AG09319 (cell line): ENCODE measurements at regions not wholly inside any gene's neighbourhood (a gene's known extent, or its start where the extent isn't known, plus 50 kb on each side); places are given as distances from the start of the nearest gene placed in this dataset.

ENCODE experiments used
- DNase-seq: peaks from one replicate; pipeline ENCODE4 v3.0.0-alpha.2; 2010; ENCODE audit warnings: low read depth; ENCODE audit errors: extremely low read depth
- CTCF ChIP-seq: IDR thresholded peaks from 2 replicates; pipeline ENCODE4 v1.5.1; 2011; ENCODE audit warnings: low read depth, mild to moderate bottlenecking, inconsistent platforms, low read length, moderate library complexity

GRCh38 chr6:170082531-170083187 lies 208.2 kb downstream of the DLL1 start:
- TF ChIP-seq CTCF = no peak
- DNase-seq = no peak

GRCh38 chr6:170082067-170082466 lies 208.8 kb downstream of the DLL1 start:
- no peak for DNase-seq
- no peak for TF ChIP-seq CTCF

GRCh38 chr6:170081556-170081955 lies 209.3 kb downstream of the DLL1 start:
- no peak for TF ChIP-seq CTCF
- DNase-seq = no peak

- no peak for DNase-seq
- no peak for TF ChIP-seq CTCF
These were observed 210.0 kb downstream of the DLL1 start for GRCh38 chr6:170080828-170081371.

- no peak for DNase-seq
- no peak for TF ChIP-seq CTCF
These were observed 210.6 kb downstream of the DLL1 start for GRCh38 chr6:170080169-170080827.

GRCh38 chr6:170076466-170077165 lies 214.3 kb downstream of the DLL1 start:
- TF ChIP-seq CTCF = no peak
- no peak for DNase-seq

- TF ChIP-seq CTCF = no peak
- DNase-seq = no peak
These were observed 215.1 kb downstream of the DLL1 start for GRCh38 chr6:170075659-170076223.
